Prostate gland (tissue), 2 donors: ENCODE measurements at regions not wholly inside any gene's neighbourhood (a gene's known extent, or its start where the extent isn't known, plus 50 kb on each side); places are given as distances from the start of the nearest gene placed in this dataset.

Experiments used
- DNase-seq: peaks from one replicate; pipeline ENCODE4 v3.0.0-alpha.2; 2019; ENCODE audit warnings: low spot score
- H3K27ac ChIP-seq, 2 donors: fragments of 200-600 bp; sonication (generic); 2 replicates each; pipeline ENCODE4 v1.5.1; 2017 to 2019
- H3K27me3 ChIP-seq: fragments of 200-600 bp; sonication (generic); replicated peaks from 2 replicates; pipeline ENCODE4 v1.5.1; 2019; ENCODE audit not compliant: insufficient read depth
- H3K36me3 ChIP-seq, 2 donors: fragments of 200-600 bp; sonication (generic); 1 replicate in 1 of 2; 2 replicates in 1 of 2; pipeline versions ENCODE4 v1.5.1 to v1.8.1; 2017 to 2019
- H3K4me1 ChIP-seq: fragments of 200-600 bp; sonication (generic); replicated peaks from 2 replicates; pipeline ENCODE4 v1.5.1; 2019
- H3K4me3 ChIP-seq, 2 donors: fragments of 200-600 bp; sonication (generic); 2 replicates each; pipeline ENCODE4 v1.5.1; 2017 to 2019
- H3K9me3 ChIP-seq: fragments of 200-600 bp; sonication (generic); 2 replicates; pipeline ENCODE4 v1.5.1; 2017
- CTCF ChIP-seq, 4 experiments: fragments of 200-600 bp in 2 of 4; fragments of 450-650 bp in 2 of 4; sonication (generic) in 2 of 4; IDR thresholded peaks; 1 replicate in 3 of 4; 2 replicates in 1 of 4; pipeline ENCODE4 v1.5.1; 2016 to 2019; ENCODE audit warnings: antibody characterized with exemption in 4 of 4, mild to moderate bottlenecking in 2 of 4, moderate library complexity in 2 of 4
- POLR2A ChIP-seq: fragments of 450-650 bp; IDR thresholded peaks from one replicate; pipeline ENCODE4 v1.6.1; 2016; ENCODE audit warnings: antibody characterized with exemption, mild to moderate bottlenecking
- POLR2AphosphoS5 ChIP-seq: sonication (generic); formaldehyde crosslinking; IDR thresholded peaks from one replicate; pipeline ENCODE4 v1.6.1; 2017; ENCODE audit warnings: antibody characterized with exemption
- WGBS: methylation state at CpG from one replicate; pipeline ENCODE4 v1.1.5; 2018; 5-methylcytosine and 5-hydroxymethylcytosine counted together
- intact Hi-C: fragments of 100-400 bp; cut with DNase I; formaldehyde crosslinking; loops from one replicate; pipeline ENCODE4 v1.14.2; 2022

- Histone ChIP-seq H3K4me1 (no peaks in the 10 kb centered on the region), H3K9me3 (no peaks in the 10 kb centered on the region), H3K36me3 (no peaks in the 10 kb centered on the region), H3K27ac (no peak overlapping the region), H3K4me3 (no peak overlapping the region), H3K27me3 (no peaks in the 10 kb centered on the region)
- WGBS = 68% methylated on average over 9 of the region's 9 CpGs
- DNase-seq = no peak
- intact Hi-C loops = no loop called here
- TF ChIP-seq CTCF (IDR thresholded peaks at IDR 0.05) = no peak
- no peak for TF ChIP-seq POLR2A
- TF ChIP-seq POLR2AphosphoS5 = no peak
These were observed 167.6 kb upstream of the SALL3 start for GRCh38 chr18:78812067-78812466.

- Histone ChIP-seq H3K4me1 (no peaks in the 10 kb centered on the region), H3K27ac (no peak overlapping the region), H3K27me3 (no peaks in the 10 kb centered on the region), H3K36me3 (no peaks in the 10 kb centered on the region), H3K4me3 (no peak overlapping the region), H3K9me3 (no peaks in the 10 kb centered on the region)
- intact Hi-C loops = no loop called here
- WGBS = 91% methylated on average over 18 of the region's 18 CpGs
- no peak for DNase-seq
- TF ChIP-seq CTCF (IDR thresholded peaks at IDR 0.05) (no peak), POLR2A (no peak), POLR2AphosphoS5 (no peak)
These were observed 166.5 kb upstream of the SALL3 start for GRCh38 chr18:78813156-78813555.

DNA sequence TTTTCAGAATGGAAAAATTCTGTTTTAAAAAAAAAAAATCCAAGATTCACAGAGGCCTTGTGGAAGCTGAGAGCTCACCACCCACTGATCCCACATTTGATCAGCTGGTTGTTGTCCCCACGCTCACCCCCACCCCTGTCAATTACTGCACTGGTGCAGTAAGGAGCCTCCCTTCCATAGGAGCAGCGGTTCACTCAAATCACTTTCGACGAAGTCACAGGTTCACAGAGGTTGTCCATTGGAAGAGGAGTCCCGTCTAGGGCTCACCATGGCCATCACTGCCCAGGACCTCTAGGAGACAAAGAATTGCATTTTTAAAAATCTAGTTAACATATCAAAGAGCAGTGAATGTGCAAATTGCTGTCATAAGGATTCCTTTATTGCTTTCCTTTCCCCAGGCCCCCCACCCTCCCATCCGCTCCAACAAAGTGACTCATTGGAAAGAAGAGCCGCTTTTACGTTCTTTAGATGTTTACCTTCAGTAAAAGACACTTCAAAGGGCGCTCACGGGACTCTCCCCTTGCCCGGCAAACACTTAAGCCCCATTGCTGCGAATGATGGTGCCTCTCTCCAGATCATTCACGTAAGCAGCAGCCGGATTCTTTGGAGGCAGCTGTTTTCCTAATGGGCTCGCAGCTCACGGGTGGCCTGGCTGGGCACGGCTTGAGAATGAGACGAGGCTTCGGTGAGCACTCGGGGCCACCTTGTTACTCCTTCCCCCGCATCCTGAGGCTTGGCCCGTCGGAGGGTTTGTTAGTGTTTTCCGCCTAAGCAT lies 165.5 kb upstream of the SALL3 start:
- no peaks in the 10 kb centered on the region for H3K4me1 ChIP-seq
- TF ChIP-seq POLR2AphosphoS5 = no peak
- no peak for TF ChIP-seq POLR2A
- TF ChIP-seq CTCF (IDR thresholded peaks at IDR 0.05) = no peak
- H3K9me3 ChIP-seq = no peaks in the 10 kb centered on the region
- H3K4me3 ChIP-seq = no peak overlapping the region
- no peaks in the 10 kb centered on the region for H3K36me3 ChIP-seq
- intact Hi-C loops = no loop called here
- 21% methylated on average over 24 of the region's 24 CpGs for WGBS
- DNase-seq = no peak
- H3K27ac ChIP-seq = no peak overlapping the region
- H3K27me3 ChIP-seq = peaks cover 3% of the 10 kb centered on the region

DNA sequence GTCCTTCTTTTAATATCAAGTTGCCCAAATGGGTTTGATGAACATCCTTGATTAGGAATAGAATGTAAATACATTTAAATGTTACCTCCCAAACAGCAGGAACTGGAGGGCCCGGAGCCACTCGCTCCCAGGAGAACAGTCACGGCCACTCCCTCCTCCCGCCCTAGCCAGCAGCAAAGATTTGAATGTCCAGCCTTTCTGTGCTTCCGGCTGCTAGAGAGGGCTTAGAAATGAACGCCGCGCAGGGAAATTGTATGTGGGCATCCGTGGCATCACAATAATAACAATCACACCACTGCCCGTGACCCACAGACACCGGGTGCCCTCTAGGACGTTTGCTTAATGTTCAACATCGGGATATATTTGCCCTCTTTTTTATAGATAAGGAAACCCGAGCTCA lies 164.9 kb upstream of the SALL3 start:
- TF ChIP-seq CTCF (IDR thresholded peaks at IDR 0.05) (no peak), POLR2A (no peak), POLR2AphosphoS5 (no peak)
- Histone ChIP-seq H3K27me3 (peaks cover 3% of the 10 kb centered on the region), H3K4me1 (no peaks in the 10 kb centered on the region), H3K27ac (no peak overlapping the region), H3K9me3 (no peaks in the 10 kb centered on the region), H3K36me3 (no peaks in the 10 kb centered on the region), H3K4me3 (no peak overlapping the region)
- 16% methylated on average over 14 of the region's 14 CpGs for WGBS
- intact Hi-C loops = no loop called here
- DNase-seq = no peak

- H3K27ac ChIP-seq = no peak overlapping the region
- peaks cover 5% of the 10 kb centered on the region for H3K27me3 ChIP-seq
- no peaks in the 10 kb centered on the region for H3K9me3 ChIP-seq
- no peak for DNase-seq
- no peak for TF ChIP-seq CTCF (IDR thresholded peaks at IDR 0.05)
- no peak for TF ChIP-seq POLR2A
- TF ChIP-seq POLR2AphosphoS5 = no peak
- intact Hi-C loops = no loop called here
- 91% methylated on average over 15 of the region's 15 CpGs for WGBS
- H3K36me3 ChIP-seq = no peaks in the 10 kb centered on the region
- no peak overlapping the region for H3K4me3 ChIP-seq
- H3K4me1 ChIP-seq = no peaks in the 10 kb centered on the region
These were observed 163.5 kb upstream of the SALL3 start for GRCh38 chr18:78816114-78816513.
